ENCODE measurements at regions not wholly inside any gene's neighbourhood (a gene's known extent, or its start where the extent isn't known, plus 50 kb on each side); places are given as distances from the start of the nearest gene placed in this dataset.

- TF ChIP-seq CTCF (IDR thresholded peaks at IDR 0.05; ENCODE audit: borderline replicate concordance, insufficient read depth, low read depth, low read length) = no peak
- no peak overlapping the region for H3K4me3 ChIP-seq (ENCODE audit: low read depth, low read length)
Measured at GRCh38 chr2:204339212-204339715, 206.0 kb upstream of the PARD3B start.

- no peak overlapping the region for H3K4me3 ChIP-seq (ENCODE audit: low read depth, low read length)
- no peak for TF ChIP-seq CTCF (IDR thresholded peaks at IDR 0.05; ENCODE audit: borderline replicate concordance, insufficient read depth, low read depth, low read length)
Measured at GRCh38 chr2:204340511-204340910, 204.8 kb upstream of the PARD3B start.

- no peak overlapping the region for H3K4me3 ChIP-seq (ENCODE audit: low read depth, low read length)
- no peak for TF ChIP-seq CTCF (IDR thresholded peaks at IDR 0.05; ENCODE audit: borderline replicate concordance, insufficient read depth, low read depth, low read length)
Measured at GRCh38 chr2:204341887-204342276, 203.4 kb upstream of the PARD3B start.

- no peak overlapping the region for H3K4me3 ChIP-seq (ENCODE audit: low read depth, low read length)
- TF ChIP-seq CTCF (IDR thresholded peaks at IDR 0.05; ENCODE audit: borderline replicate concordance, insufficient read depth, low read depth, low read length) = no peak
Measured at GRCh38 chr2:204343685-204344084, 201.6 kb upstream of the PARD3B start.

- no peak for TF ChIP-seq CTCF (IDR thresholded peaks at IDR 0.05; ENCODE audit: borderline replicate concordance, insufficient read depth, low read depth, low read length)
Measured at GRCh38 chr2:204344119-204344518, 201.2 kb upstream of the PARD3B start.

GRCh38 chr2:204346906-204347305, 198.4 kb upstream of the PARD3B start:
- no peak for TF ChIP-seq CTCF (IDR thresholded peaks at IDR 0.05; ENCODE audit: borderline replicate concordance, insufficient read depth, low read depth, low read length)
- H3K4me3 ChIP-seq (ENCODE audit: low read depth, low read length) = no peak overlapping the region

More at GRCh38 chr2:204344119-204344518, 201.2 kb upstream of the PARD3B start:
- no peak overlapping the region for H3K4me3 ChIP-seq (ENCODE audit: low read depth, low read length)

GRCh38 chr2:204353823-204354222, 191.5 kb upstream of the PARD3B start:
- H3K4me3 ChIP-seq (ENCODE audit: low read depth, low read length) = no peak overlapping the region
- no peak for TF ChIP-seq CTCF (IDR thresholded peaks at IDR 0.05; ENCODE audit: borderline replicate concordance, insufficient read depth, low read depth, low read length)

All from GM12875 (cell line).